Mammary epithelial cell (primary cell): ENCODE measurements at regions not wholly inside any gene's neighbourhood (a gene's known extent, or its start where the extent isn't known, plus 50 kb on each side); places are given as distances from the start of the nearest gene placed in this dataset.

Source experiments
- CTCF ChIP-seq, 2 donors: IDR thresholded peaks in 1 of 2; conservative IDR thresholded peaks in 1 of 2; 2 replicates each; pipeline ENCODE4 v1.5.1; 2011 to 2012; ENCODE audit warnings: inconsistent platforms in 2 of 2, low read length in 2 of 2, mild to moderate bottlenecking in 2 of 2, control low read depth in 1 of 2, low read depth in 1 of 2; ENCODE audit not compliant: insufficient read depth in 1 of 2; ENCODE audit errors: extremely low read depth in 1 of 2
- EZH2 ChIP-seq: IDR thresholded peaks from 2 replicates; pipeline ENCODE4 v1.6.1; 2012; ENCODE audit warnings: low read length, inconsistent platforms, borderline replicate concordance

DNA sequence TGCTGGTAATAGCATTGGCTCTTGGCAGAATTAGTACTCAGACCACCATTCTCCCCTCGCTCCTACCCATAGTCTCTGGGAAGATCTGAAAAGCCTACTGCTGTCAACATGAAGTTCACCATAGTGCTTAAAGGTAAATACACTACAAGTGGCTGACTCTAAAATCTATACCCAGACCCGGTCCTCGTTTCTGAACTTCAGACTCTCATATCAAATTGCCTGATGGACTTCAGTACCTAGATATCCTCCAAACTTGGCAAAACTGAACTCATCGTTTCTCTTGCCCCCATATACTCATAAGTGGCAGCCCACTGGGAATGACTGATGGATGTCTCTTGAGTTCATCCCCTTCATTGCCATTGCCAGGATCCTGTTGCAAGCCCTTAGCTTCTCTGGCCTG is 67.3 kb downstream of the VCPKMT start:
- TF ChIP-seq CTCF (conservative IDR thresholded peaks at IDR 0.05 in 1 of 2, IDR thresholded peaks at IDR 0.05 in 1 of 2; ENCODE audit: extremely low read depth in 1 of 2, insufficient read depth in 1 of 2, low read depth in 1 of 2, low read length in 2 of 2): no peak
- TF ChIP-seq EZH2: no peak
